Tibial nerve (tissue), 4 donors: ENCODE measurements at regions not wholly inside any gene's neighbourhood (a gene's known extent, or its start where the extent isn't known, plus 50 kb on each side); places are given as distances from the start of the nearest gene placed in this dataset.

Source experiments
- DNase-seq, 2 donors: peaks; one replicate each; pipeline ENCODE4 v3.0.0-alpha.2; 2019; ENCODE audit warnings: low spot score in 2 of 2
- H3K27ac ChIP-seq, 4 donors: fragments of 200-600 bp; sonication (generic) in 3 of 4; one replicate each; pipeline ENCODE4 v1.5.1; 2017 to 2019; ENCODE audit warnings: mild to moderate bottlenecking in 1 of 4
- H3K27me3 ChIP-seq, 2 donors: fragments of 200-600 bp; sonication (generic) in 1 of 2; one replicate each; pipeline versions ENCODE4 v1.5.1 to v1.6.0; 2017 to 2019
- H3K36me3 ChIP-seq, 3 donors: fragments of 200-600 bp; sonication (generic); one replicate each; pipeline ENCODE4 v1.5.1; 2018 to 2019
- H3K4me1 ChIP-seq, 4 donors: fragments of 200-600 bp; sonication (generic) in 3 of 4; one replicate each; pipeline ENCODE4 v1.5.1; 2017 to 2019
- H3K4me3 ChIP-seq, 4 donors: fragments of 200-600 bp; sonication (generic) in 3 of 4; one replicate each; pipeline ENCODE4 v1.5.1; 2017 to 2019; ENCODE audit warnings: mild to moderate bottlenecking in 1 of 4, moderate library complexity in 1 of 4
- H3K9me3 ChIP-seq, 4 donors: fragments of 200-600 bp; sonication (generic) in 3 of 4; one replicate each; pipeline ENCODE4 v1.5.1; 2017 to 2019
- CTCF ChIP-seq, 5 experiments: fragments of 200-600 bp in 3 of 5; fragments of 450-650 bp in 2 of 5; sonication (generic) in 3 of 5; IDR thresholded peaks; one replicate each; pipeline ENCODE4 v1.5.1; 2016 to 2019; ENCODE audit warnings: antibody characterized with exemption in 5 of 5, mild to moderate bottlenecking in 3 of 5, moderate library complexity in 2 of 5
- EP300 ChIP-seq, 2 donors: sonication (generic); formaldehyde crosslinking; IDR thresholded peaks; one replicate each; pipeline ENCODE4 v1.6.1; 2017; ENCODE audit warnings: antibody characterized with exemption in 2 of 2, mild to moderate bottlenecking in 1 of 2
- POLR2A ChIP-seq, 2 donors: fragments of 450-650 bp; IDR thresholded peaks; one replicate each; pipeline ENCODE4 v1.6.1; 2017; ENCODE audit warnings: antibody characterized with exemption in 2 of 2, mild to moderate bottlenecking in 2 of 2, moderate library complexity in 2 of 2
- WGBS, 2 donors: methylation state at CpG; one replicate each; pipeline ENCODE4 v1.1.5; 2018; 5-methylcytosine and 5-hydroxymethylcytosine counted together

GRCh38 chr1:80924290-80924689, 876.4 kb upstream of the ADGRL2 start:
- TF ChIP-seq POLR2A (IDR thresholded peaks at IDR 0.05) (no peak), EP300 (IDR thresholded peaks at IDR 0.05) (no peak), CTCF (IDR thresholded peaks at IDR 0.05) (no peak)
- Histone ChIP-seq H3K36me3 (no peaks in the 10 kb centered on the region), H3K4me3 (no peak overlapping the region), H3K9me3 (no peaks in the 10 kb centered on the region), H3K27ac (no peak overlapping the region), H3K4me1 (no peaks in the 10 kb centered on the region), H3K27me3 (no peaks in the 10 kb centered on the region)
- DNase-seq = no peak
- WGBS, 2 donors = 98 to 99% methylated on average over 2 of the region's 2 CpGs

GRCh38 chr1:80922906-80923305, 877.8 kb upstream of the ADGRL2 start:
- Histone ChIP-seq H3K27ac (no peak overlapping the region), H3K4me3 (no peak overlapping the region), H3K36me3 (no peaks in the 10 kb centered on the region), H3K9me3 (no peaks in the 10 kb centered on the region), H3K4me1 (peaks cover 0 to 5% (median 0%) of the 10 kb centered on the region in 4 donors), H3K27me3 (no peaks in the 10 kb centered on the region)
- TF ChIP-seq EP300 (IDR thresholded peaks at IDR 0.05) (no peak), CTCF (IDR thresholded peaks at IDR 0.05) (no peak), POLR2A (IDR thresholded peaks at IDR 0.05) (no peak)
- DNase-seq = no peak
- WGBS, 2 donors = 56 to 78% methylated on average over 1 of the region's 1 CpG

- WGBS, 2 donors = 85 to 94% methylated on average over 6 of the region's 6 CpGs
- H3K9me3 ChIP-seq = no peaks in the 10 kb centered on the region
- H3K4me1 ChIP-seq = peaks cover 0 to 5% (median 0%) of the 10 kb centered on the region in 4 donors
Observed at GRCh38 chr1:80919426-80919825, 881.3 kb upstream of the ADGRL2 start.

GRCh38 chr1:80918380-80918779, 882.4 kb upstream of the ADGRL2 start:
- no peaks in the 10 kb centered on the region for H3K27me3 ChIP-seq
- no peak for TF ChIP-seq CTCF (IDR thresholded peaks at IDR 0.05)
- no peak for TF ChIP-seq EP300 (IDR thresholded peaks at IDR 0.05)
- no peak for TF ChIP-seq POLR2A (IDR thresholded peaks at IDR 0.05)
- no peak for DNase-seq
- 5 to 9% methylated on average over 1 of the region's 1 CpG for WGBS, 2 donors
- no peaks in the 10 kb centered on the region for H3K36me3 ChIP-seq
- no peak overlapping the region for H3K27ac ChIP-seq
- no peaks in the 10 kb centered on the region for H3K9me3 ChIP-seq
- peaks cover 0 to 5% (median 0%) of the 10 kb centered on the region in 4 donors for H3K4me1 ChIP-seq
- no peak overlapping the region for H3K4me3 ChIP-seq

More at GRCh38 chr1:80919426-80919825, 881.3 kb upstream of the ADGRL2 start:
- TF ChIP-seq CTCF (IDR thresholded peaks at IDR 0.05) (no peak), EP300 (IDR thresholded peaks at IDR 0.05) (no peak), POLR2A (IDR thresholded peaks at IDR 0.05) (no peak)
- DNase-seq = no peak
- no peaks in the 10 kb centered on the region for H3K36me3 ChIP-seq
- no peaks in the 10 kb centered on the region for H3K27me3 ChIP-seq
- H3K27ac ChIP-seq = no peak overlapping the region
- H3K4me3 ChIP-seq = no peak overlapping the region

GRCh38 chr1:80917826-80918225, 882.9 kb upstream of the ADGRL2 start:
- no peak for DNase-seq
- Histone ChIP-seq H3K27me3 (no peaks in the 10 kb centered on the region), H3K36me3 (no peaks in the 10 kb centered on the region), H3K9me3 (no peaks in the 10 kb centered on the region), H3K4me3 (no peak overlapping the region), H3K4me1 (peaks cover 0 to 5% (median 0%) of the 10 kb centered on the region in 4 donors), H3K27ac (no peak overlapping the region)
- 40 to 46% methylated on average over 2 of the region's 2 CpGs for WGBS, 2 donors
- TF ChIP-seq CTCF (IDR thresholded peaks at IDR 0.05) (no peak), EP300 (IDR thresholded peaks at IDR 0.05) (no peak), POLR2A (IDR thresholded peaks at IDR 0.05) (no peak)
